H1 (cell line): ENCODE measurements at regions not wholly inside any gene's neighbourhood (a gene's known extent, or its start where the extent isn't known, plus 50 kb on each side); places are given as distances from the start of the nearest gene placed in this dataset.

ENCODE experiments used
- CTCF ChIA-PET: fragments of 300-600 bp; sonication (Branson Sonifier 250); formaldehyde crosslinking; loops from one replicate; lab custom pipeline; 2021; ENCODE audit not compliant: partially characterized antibody; lab: Charles Lee
- POLR2A ChIA-PET: fragments of 300-600 bp; sonication (Branson Sonifier 250); formaldehyde crosslinking; loops from one replicate; lab custom pipeline; 2021; ENCODE audit warnings: inconsistent platforms; ENCODE audit not compliant: partially characterized antibody; lab: Charles Lee
- DNase-seq, 2 experiments: peaks; one replicate each; pipeline versions ENCODE4 v3.0.0 to v3.0.0-alpha.2; 2010 to 2022; ENCODE audit warnings: low spot score in 2 of 2, low read depth in 1 of 2, mixed read lengths in 1 of 2
- FAIRE-seq: peaks from 2 replicates; lab custom pipeline; 2011; peaks lifted over from hg19 to GRCh38; lab: Jason Lieb, UNC
- H2AFZ ChIP-seq: 2 replicates; pipeline ENCODE4 v1.8.1; 2012; ENCODE audit warnings: low read length, inconsistent platforms
- H2AK5ac ChIP-seq: 2 replicates; pipeline ENCODE4 v1.6.1; 2013; ENCODE audit warnings: low read depth, low read length
- H2BK120ac ChIP-seq: replicated peaks from 2 replicates; pipeline ENCODE3; 2013; ENCODE audit warnings: low read depth, low read length, inconsistent platforms
- H2BK12ac ChIP-seq: 2 replicates; pipeline ENCODE4 v1.6.1; 2013; ENCODE audit warnings: low read depth, low read length
- H2BK15ac ChIP-seq: 2 replicates; pipeline ENCODE4 v1.6.1; 2013; ENCODE audit warnings: low read length
- H2BK20ac ChIP-seq: 2 replicates; pipeline ENCODE4 v1.6.1; 2013; ENCODE audit warnings: low read length
- H2BK5ac ChIP-seq: 2 replicates; pipeline ENCODE4 v1.6.1; 2013; ENCODE audit warnings: low read depth, low read length
- H3K14ac ChIP-seq: 2 replicates; pipeline ENCODE4 v1.6.1; 2013; ENCODE audit warnings: inconsistent platforms; ENCODE audit not compliant: insufficient read length
- H3K18ac ChIP-seq: 2 replicates; pipeline ENCODE4 v1.6.1; 2013; ENCODE audit warnings: low read length; ENCODE audit errors: extremely low read depth
- H3K23ac ChIP-seq: 2 replicates; pipeline ENCODE4 v1.6.1; 2013; ENCODE audit warnings: inconsistent platforms; ENCODE audit not compliant: insufficient read length
- H3K23me2 ChIP-seq: 2 replicates; pipeline ENCODE4 v1.6.1; 2013; ENCODE audit warnings: low read depth, low read length
- H3K27ac ChIP-seq: 2 replicates; pipeline ENCODE4 v1.6.1; 2011; ENCODE audit warnings: low read depth, low read length, inconsistent platforms
- H3K27me3 ChIP-seq, 4 experiments: replicated peaks in 1 of 4; 1 replicate in 1 of 4; 2 replicates in 3 of 4; pipeline versions ENCODE4 v1.6.1 to v1.8.1; 2011 to 2013; ENCODE audit warnings: low read length in 3 of 4, mild to moderate bottlenecking in 3 of 4, inconsistent platforms in 2 of 4, mixed read lengths in 2 of 4, moderate library complexity in 1 of 4; ENCODE audit not compliant: control insufficient read depth in 3 of 4, insufficient read depth in 3 of 4; ENCODE audit errors: extremely low read depth in 1 of 4
- H3K36me3 ChIP-seq, 4 experiments: 2 replicates each; pipeline versions ENCODE4 v1.6.1 to v1.8.1; 2011 to 2013; ENCODE audit warnings: mild to moderate bottlenecking in 4 of 4, low read length in 3 of 4, moderate library complexity in 2 of 4, control low read depth in 1 of 4, inconsistent platforms in 1 of 4; ENCODE audit not compliant: insufficient read depth in 4 of 4, control insufficient read depth in 2 of 4
- H3K4ac ChIP-seq: replicated peaks from 2 replicates; pipeline ENCODE3; 2013; ENCODE audit warnings: low read length, low read depth, mixed read lengths, inconsistent platforms; ENCODE audit not compliant: insufficient read length
- H3K4me1 ChIP-seq, 4 experiments: replicated peaks in 1 of 4; 1 replicate in 1 of 4; 2 replicates in 3 of 4; pipeline versions ENCODE4 v1.6.1 to v1.8.1; 2011 to 2013; ENCODE audit warnings: low read length in 3 of 4, inconsistent platforms in 2 of 4, mixed read lengths in 1 of 4; ENCODE audit not compliant: insufficient read depth in 4 of 4, control insufficient read depth in 3 of 4
- H3K4me2 ChIP-seq, 2 experiments: 2 replicates each; pipeline versions ENCODE4 v1.6.1 to v1.8.1; 2011 to 2013; ENCODE audit warnings: low read depth in 2 of 2, low read length in 2 of 2, control low read depth in 1 of 2, inconsistent platforms in 1 of 2, mild to moderate bottlenecking in 1 of 2; ENCODE audit not compliant: insufficient read depth in 1 of 2
- H3K4me3 ChIP-seq, 4 experiments: fragments of 200-600, 300-600 bp in 1 of 4; sonication (generic), shearing (Covaris generic), sonication (Bioruptor Twin) in 1 of 4; 2 replicates each; pipeline versions ENCODE4 v1.5.1 to v1.8.1; 2011 to 2016; ENCODE audit warnings: low read length in 4 of 4, low read depth in 3 of 4, control low read depth in 2 of 4, inconsistent platforms in 2 of 4, mild to moderate bottlenecking in 2 of 4, mixed read lengths in 1 of 4, moderate library complexity in 1 of 4; ENCODE audit not compliant: insufficient read depth in 2 of 4; ENCODE audit errors: extremely low read depth in 1 of 4
- H3K56ac ChIP-seq: replicated peaks from 2 replicates; pipeline ENCODE3; 2013; ENCODE audit warnings: low read depth, mild to moderate bottlenecking, mixed read lengths, low read length, inconsistent platforms; ENCODE audit not compliant: insufficient read length
- H3K79me1 ChIP-seq: 2 replicates; pipeline ENCODE4 v1.6.1; 2013; ENCODE audit warnings: low read depth, low read length, control low read depth
- H3K79me2 ChIP-seq, 2 experiments: 2 replicates each; pipeline versions ENCODE4 v1.6.1 to v1.8.1; 2012 to 2013; ENCODE audit warnings: low read length in 2 of 2, mild to moderate bottlenecking in 2 of 2, inconsistent platforms in 1 of 2; ENCODE audit not compliant: insufficient read depth in 2 of 2, control insufficient read depth in 1 of 2
- H3K9ac ChIP-seq, 4 experiments: replicated peaks in 1 of 4; 1 replicate in 1 of 4; 2 replicates in 3 of 4; pipeline versions ENCODE4 v1.6.1 to v1.8.1; 2011 to 2013; ENCODE audit warnings: low read depth in 3 of 4, low read length in 3 of 4, control low read depth in 2 of 4, mild to moderate bottlenecking in 2 of 4, moderate library complexity in 2 of 4, inconsistent platforms in 1 of 4; ENCODE audit errors: extremely low read depth in 1 of 4
- H3K9me3 ChIP-seq, 2 experiments: 2 replicates each; pipeline versions ENCODE4 v1.6.1 to v1.8.1; 2012 to 2013; ENCODE audit warnings: mild to moderate bottlenecking in 2 of 2, moderate library complexity in 2 of 2, control low read depth in 1 of 2, inconsistent platforms in 1 of 2, low read depth in 1 of 2, low read length in 1 of 2, mixed read lengths in 1 of 2; ENCODE audit not compliant: insufficient read depth in 2 of 2
- H4K20me1 ChIP-seq, 2 experiments: replicated peaks in 1 of 2; 2 replicates each; pipeline versions ENCODE3 to v1.8.1; 2011 to 2013; ENCODE audit warnings: inconsistent platforms in 2 of 2, low read length in 2 of 2, mild to moderate bottlenecking in 1 of 2; ENCODE audit not compliant: insufficient read depth in 2 of 2, control insufficient read depth in 1 of 2
- H4K5ac ChIP-seq: 2 replicates; pipeline ENCODE4 v1.6.1; 2013; ENCODE audit warnings: low read length, low read depth, mixed read lengths, inconsistent platforms; ENCODE audit not compliant: insufficient read length
- H4K8ac ChIP-seq: 2 replicates; pipeline ENCODE4 v1.8.0; 2013; ENCODE audit warnings: mild to moderate bottlenecking, moderate library complexity, low read length, inconsistent platforms; ENCODE audit not compliant: insufficient read depth; ENCODE audit errors: extremely low read depth
- H4K91ac ChIP-seq: replicated peaks from 2 replicates; pipeline ENCODE3; 2013; ENCODE audit warnings: low read length, mixed read lengths, inconsistent platforms; ENCODE audit not compliant: insufficient read length
- BACH1 ChIP-seq: IDR thresholded peaks from 2 replicates; pipeline ENCODE4 v1.6.1; 2012; ENCODE audit warnings: low read length, improper control_type of control experiment
- CBX8 ChIP-seq: fragments of 300-800, 300-1000 bp; sonication (generic); IDR thresholded peaks from 2 replicates; pipeline ENCODE4 v1.7.1; 2016; ENCODE audit warnings: low read depth, low read length, borderline replicate concordance
- CHD2 ChIP-seq: IDR thresholded peaks from 2 replicates; pipeline ENCODE4 v1.6.1; 2012; ENCODE audit warnings: low read length, improper control_type of control experiment
- JUND ChIP-seq: IDR thresholded peaks from 2 replicates; pipeline ENCODE4 v1.6.1; 2011; ENCODE audit warnings: mild to moderate bottlenecking, improper control_type of control experiment, low read length
- NRF1 ChIP-seq: IDR thresholded peaks from 2 replicates; pipeline ENCODE4 v1.6.1; 2011; ENCODE audit warnings: mild to moderate bottlenecking, low read depth, low read length, improper control_type of control experiment
- RAD21 ChIP-seq, 2 experiments: IDR thresholded peaks in 1 of 2; conservative IDR thresholded peaks in 1 of 2; 2 replicates each; pipeline ENCODE4 v1.6.1; 2011; ENCODE audit warnings: low read depth in 2 of 2, low read length in 2 of 2, improper control_type of control experiment in 1 of 2, inconsistent platforms in 1 of 2, mild to moderate bottlenecking in 1 of 2, moderate library complexity in 1 of 2
- RBBP5 ChIP-seq: IDR thresholded peaks from 2 replicates; pipeline ENCODE4 v1.7.1; 2012; ENCODE audit warnings: low read depth, mild to moderate bottlenecking, inconsistent platforms, low read length, moderate library complexity, borderline replicate concordance
- RXRA ChIP-seq: IDR thresholded peaks from 2 replicates; pipeline ENCODE4 v1.6.1; 2011; ENCODE audit warnings: low read depth, mild to moderate bottlenecking, low read length, moderate library complexity; ENCODE audit not compliant: insufficient read depth
- TAF1 ChIP-seq: IDR thresholded peaks from 2 replicates; pipeline ENCODE4 v1.6.1; 2011; ENCODE audit warnings: mild to moderate bottlenecking, low read depth, low read length
- TBP ChIP-seq: IDR thresholded peaks from 2 replicates; pipeline ENCODE4 v1.6.1; 2011; ENCODE audit warnings: low read depth, low read length, improper control_type of control experiment
- TEAD4 ChIP-seq: IDR thresholded peaks from 2 replicates; pipeline ENCODE4 v1.6.1; 2012; ENCODE audit warnings: low read depth, low read length, inconsistent platforms, mixed read lengths
- WGBS, 2 experiments: shearing (Covaris generic) in 1 of 2; methylation state at CpG; one replicate each; pipeline versions ENCODE4 v1.1.6 to v1.1.7; 2013 to 2015; ENCODE audit warnings: low lambda C conversion rate in 2 of 2, mixed read lengths in 2 of 2, inconsistent platforms in 1 of 2, low coverage in 1 of 2, missing lambda C conversion rate in 1 of 2; ENCODE audit not compliant: insufficient replicate concordance in 2 of 2, insufficient coverage in 1 of 2, insufficient read length in 1 of 2; ENCODE audit errors: extremely low coverage in 1 of 2, missing lambda C conversion rate in 1 of 2; 5-methylcytosine and 5-hydroxymethylcytosine counted together
- TF ChIP-seq, protein P1 (sequence below), 3 experiments: IDR thresholded peaks; 1 replicate in 2 of 3; 2 replicates in 1 of 3; pipeline versions ENCODE4 v1.5.1 to v1.6.1; 2011; ENCODE audit warnings: low read length in 3 of 3, mild to moderate bottlenecking in 3 of 3, inconsistent platforms in 2 of 3, low read depth in 1 of 3, moderate library complexity in 1 of 3; ENCODE audit not compliant: insufficient read depth in 1 of 3; ENCODE audit errors: control extremely low read depth in 1 of 3

DNA sequence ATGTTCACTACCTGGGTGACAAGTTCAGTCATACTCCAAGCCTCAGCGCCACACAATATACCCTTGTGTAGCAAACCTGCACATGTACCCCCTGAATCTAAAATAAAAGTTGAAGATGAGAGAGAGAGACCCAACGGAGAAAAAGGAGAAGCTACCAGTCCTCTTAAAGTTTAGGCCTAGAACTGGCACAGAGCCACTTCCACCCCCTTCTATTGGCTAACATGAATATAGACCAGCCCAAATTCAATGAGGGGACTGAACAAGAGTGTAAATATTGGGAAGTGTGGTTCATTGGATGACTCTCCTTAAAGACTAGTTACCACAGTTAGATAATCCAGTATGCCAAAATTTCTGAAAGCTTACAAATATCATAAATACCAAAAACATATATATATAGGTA, 139.9 kb upstream of the ATP1B1 start:
- Histone ChIP-seq H2BK5ac (no peak overlapping the region), H3K23ac (no peak overlapping the region), H3K4me1 (peaks cover 0 to 9% (median 3%) of the 10 kb centered on the region in 4 experiments; a peak in 3 of 7 replicates), H4K8ac (no peak overlapping the region), H3K23me2 (no peaks in the 10 kb centered on the region), H3K79me2 (no peaks in the 10 kb centered on the region), H3K9me3 (no peaks in the 10 kb centered on the region), H4K20me1 (no peaks in the 10 kb centered on the region), H3K4me3 (no peak overlapping the region), H3K14ac (no peak overlapping the region), H3K9ac (no peak overlapping the region), H4K91ac (no peak overlapping the region), H2AFZ (no peak overlapping the region), H3K36me3 (no peaks in the 10 kb centered on the region), H3K79me1 (no peaks in the 10 kb centered on the region), H3K56ac (no peak overlapping the region), H3K27ac (no peak overlapping the region), H2BK12ac (no peak overlapping the region), H2BK120ac (no peak overlapping the region), H3K27me3 (no peaks in the 10 kb centered on the region), H2BK15ac (no peak overlapping the region), H3K4me2 (no peak overlapping the region), H2BK20ac (no peak overlapping the region), H2AK5ac (no peak overlapping the region), H3K18ac (no peak overlapping the region), H4K5ac (no peak overlapping the region), H3K4ac (no peak overlapping the region)
- FAIRE-seq: no peak
- WGBS, 2 experiments: 82% methylated on average over 2 of the region's 2 CpGs; no CpG with 5 or more reads in 1 of the 2 experiments
- ChIA-PET CTCF (no interaction called here), POLR2A (no interaction called here)
- TF ChIP-seq CHD2: no peak
- TF ChIP-seq TAF1: no peak
- TF ChIP-seq CBX8: no peak
- TF ChIP-seq TEAD4: no peak
- no peak for TF ChIP-seq RXRA
- TF ChIP-seq, protein P1, sequence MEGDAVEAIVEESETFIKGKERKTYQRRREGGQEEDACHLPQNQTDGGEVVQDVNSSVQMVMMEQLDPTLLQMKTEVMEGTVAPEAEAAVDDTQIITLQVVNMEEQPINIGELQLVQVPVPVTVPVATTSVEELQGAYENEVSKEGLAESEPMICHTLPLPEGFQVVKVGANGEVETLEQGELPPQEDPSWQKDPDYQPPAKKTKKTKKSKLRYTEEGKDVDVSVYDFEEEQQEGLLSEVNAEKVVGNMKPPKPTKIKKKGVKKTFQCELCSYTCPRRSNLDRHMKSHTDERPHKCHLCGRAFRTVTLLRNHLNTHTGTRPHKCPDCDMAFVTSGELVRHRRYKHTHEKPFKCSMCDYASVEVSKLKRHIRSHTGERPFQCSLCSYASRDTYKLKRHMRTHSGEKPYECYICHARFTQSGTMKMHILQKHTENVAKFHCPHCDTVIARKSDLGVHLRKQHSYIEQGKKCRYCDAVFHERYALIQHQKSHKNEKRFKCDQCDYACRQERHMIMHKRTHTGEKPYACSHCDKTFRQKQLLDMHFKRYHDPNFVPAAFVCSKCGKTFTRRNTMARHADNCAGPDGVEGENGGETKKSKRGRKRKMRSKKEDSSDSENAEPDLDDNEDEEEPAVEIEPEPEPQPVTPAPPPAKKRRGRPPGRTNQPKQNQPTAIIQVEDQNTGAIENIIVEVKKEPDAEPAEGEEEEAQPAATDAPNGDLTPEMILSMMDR (IDR thresholded peaks at IDR 0.05; ENCODE audit: control extremely low read depth in 1 of 3, insufficient read depth in 1 of 3, low read depth in 1 of 3, low read length in 3 of 3): no peak
- no peak for TF ChIP-seq RBBP5
- no peak for TF ChIP-seq JUND
- TF ChIP-seq BACH1: no peak
- TF ChIP-seq RAD21 (IDR thresholded peaks at IDR 0.05 in 1 of 2, conservative IDR thresholded peaks at IDR 0.05 in 1 of 2; ENCODE audit: low read depth in 2 of 2, low read length in 2 of 2): no peak
- no peak for TF ChIP-seq TBP
- TF ChIP-seq NRF1: no peak
- DNase-seq: no peak
